ENCODE measurements at regions not wholly inside any gene's neighbourhood (a gene's known extent, or its start where the extent isn't known, plus 50 kb on each side); places are given as distances from the start of the nearest gene placed in this dataset.
"Not testable (repeated sequence)": the region's sequence is repeated elsewhere in the genome, so short reads cannot be mapped to it uniquely, and the experiment has no call there.

DNA sequence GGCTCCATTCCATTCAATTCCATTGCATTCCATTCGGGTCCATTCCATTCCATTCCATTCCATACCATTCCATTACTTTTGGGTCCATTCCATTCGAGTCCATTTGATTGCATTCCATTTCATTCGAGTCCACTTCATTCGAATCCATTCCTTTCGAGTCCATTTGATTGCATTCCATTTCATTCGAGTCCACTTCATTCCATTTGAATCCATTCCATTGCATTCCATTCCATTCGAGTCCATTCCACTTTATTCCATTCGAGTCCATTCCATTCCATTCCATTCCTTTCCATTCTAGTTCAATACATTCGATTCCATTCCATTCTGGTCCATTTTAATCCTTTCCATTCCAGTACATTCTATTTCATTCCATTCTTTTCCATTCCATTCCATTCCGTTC is 334.0 kb downstream of the ZNF33B start:
- no peak for DNase-seq (ENCODE audit: extremely low spot score)
- TF ChIP-seq ARNT (IDR thresholded peaks at IDR 0.05) (no peak), ZNF384 (IDR thresholded peaks at IDR 0.05) (no peak), ELF4 (IDR thresholded peaks at IDR 0.05) (no peak), TARDBP (IDR thresholded peaks at IDR 0.05) (no peak), FOXK2 (IDR thresholded peaks at IDR 0.05) (no peak), NFRKB (IDR thresholded peaks at IDR 0.05) (no peak), HDGF (IDR thresholded peaks at IDR 0.05; ENCODE audit: borderline replicate concordance) (no peak), L3MBTL2 (conservative IDR thresholded peaks at IDR 0.05) (no peak), CTBP1 (IDR thresholded peaks at IDR 0.05; ENCODE audit: borderline replicate concordance) (no peak)
- TF ChIP-seq, protein P1, sequence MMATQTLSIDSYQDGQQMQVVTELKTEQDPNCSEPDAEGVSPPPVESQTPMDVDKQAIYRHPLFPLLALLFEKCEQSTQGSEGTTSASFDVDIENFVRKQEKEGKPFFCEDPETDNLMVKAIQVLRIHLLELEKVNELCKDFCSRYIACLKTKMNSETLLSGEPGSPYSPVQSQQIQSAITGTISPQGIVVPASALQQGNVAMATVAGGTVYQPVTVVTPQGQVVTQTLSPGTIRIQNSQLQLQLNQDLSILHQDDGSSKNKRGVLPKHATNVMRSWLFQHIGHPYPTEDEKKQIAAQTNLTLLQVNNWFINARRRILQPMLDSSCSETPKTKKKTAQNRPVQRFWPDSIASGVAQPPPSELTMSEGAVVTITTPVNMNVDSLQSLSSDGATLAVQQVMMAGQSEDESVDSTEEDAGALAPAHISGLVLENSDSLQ (IDR thresholded peaks at IDR 0.05) = no peak
- POLR2A ChIA-PET = no interaction called here
- CTCF ChIA-PET = no interaction called here

DNA sequence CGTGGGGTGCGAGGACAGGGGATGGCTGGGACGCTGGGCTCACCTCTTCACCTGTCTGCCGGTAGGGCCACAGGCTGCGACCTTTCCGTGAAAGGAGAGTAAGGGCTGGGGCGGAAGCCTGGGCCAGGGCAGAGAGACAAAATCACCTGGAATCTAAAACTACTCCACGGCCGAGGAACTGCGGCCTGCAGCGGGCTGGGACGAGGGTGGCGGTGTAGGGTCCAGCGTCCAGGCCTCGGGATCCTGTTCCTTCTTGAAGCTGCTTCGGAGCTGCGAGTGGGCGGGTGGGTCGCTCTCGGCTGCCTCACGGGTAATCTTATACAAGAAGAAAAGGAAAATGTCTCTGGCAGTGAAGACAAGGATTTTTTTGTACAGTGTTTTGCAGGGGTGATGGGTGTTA is 356.5 kb downstream of the ZNF33B start:
- POLR2A ChIA-PET; CTCF ChIA-PET; DNase-seq (ENCODE audit: extremely low spot score): not testable (repeated sequence)

DNA sequence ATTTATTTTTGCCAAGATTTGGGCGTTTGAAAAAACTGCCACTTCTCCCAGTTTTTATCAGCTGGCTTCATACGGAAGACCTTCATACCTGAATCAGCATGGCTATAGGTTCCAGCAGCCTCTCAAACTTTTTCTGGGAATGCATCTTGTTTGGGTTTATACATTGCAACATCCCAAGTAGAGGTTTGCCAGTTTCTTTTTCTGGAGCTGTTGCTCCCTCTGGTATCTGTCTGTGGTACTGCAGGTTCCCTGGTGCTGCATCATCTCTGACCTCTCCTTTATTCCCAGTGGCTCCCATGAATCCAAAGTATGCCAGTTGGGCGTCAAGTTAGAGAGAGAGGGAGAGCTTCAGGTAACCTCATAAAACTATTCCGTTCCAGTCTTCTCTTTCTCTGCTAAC is 368.6 kb downstream of the ZNF33B start:
- CTCF ChIA-PET; DNase-seq (ENCODE audit: extremely low spot score); POLR2A ChIA-PET: not testable (repeated sequence)

DNA sequence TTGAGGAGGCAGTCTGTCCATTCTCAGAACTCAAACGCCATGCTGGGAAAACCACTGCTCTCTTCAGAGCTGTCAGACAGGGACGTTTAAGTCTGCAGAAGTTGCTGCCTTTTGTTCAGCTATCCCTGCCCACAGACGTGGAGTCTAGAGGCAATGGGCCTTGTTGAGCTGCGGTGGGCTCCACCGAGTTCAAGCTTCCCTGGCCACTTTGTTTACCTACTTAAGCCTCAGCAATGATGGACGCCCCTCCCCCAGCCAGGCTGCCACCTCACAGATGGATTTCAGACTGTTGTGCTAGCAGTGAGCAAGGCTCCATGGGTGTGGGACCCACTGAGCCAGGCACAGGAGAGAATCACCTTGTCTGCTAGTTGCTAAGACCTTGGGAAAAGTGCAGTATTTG is 375.1 kb downstream of the ZNF33B start:
- POLR2A ChIA-PET; CTCF ChIA-PET; DNase-seq (ENCODE audit: extremely low spot score): not testable (repeated sequence)

DNA sequence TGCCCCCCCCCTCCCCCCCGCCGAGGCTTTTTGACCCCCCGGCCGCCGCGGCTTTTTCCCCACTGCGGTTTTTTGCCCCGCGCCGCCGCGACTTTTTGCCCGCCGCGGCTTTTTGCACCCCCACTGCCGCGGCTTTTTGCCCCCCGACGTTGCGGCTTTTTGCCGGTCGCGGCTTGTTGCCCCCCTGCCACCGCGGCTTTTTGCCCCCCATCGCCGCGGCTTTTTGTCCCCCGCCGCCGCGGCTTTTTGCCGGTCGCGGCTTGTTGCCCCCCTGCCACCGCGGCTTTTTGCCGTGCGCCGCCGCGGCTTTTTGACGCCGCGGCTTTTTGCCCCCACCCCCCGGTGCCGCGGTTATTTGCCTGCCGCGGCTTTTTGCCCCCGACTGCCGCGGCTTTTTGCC is 395.4 kb downstream of the ZNF33B start:
- DNase-seq (ENCODE audit: extremely low spot score); CTCF ChIA-PET; POLR2A ChIA-PET: not testable (repeated sequence)

DNA sequence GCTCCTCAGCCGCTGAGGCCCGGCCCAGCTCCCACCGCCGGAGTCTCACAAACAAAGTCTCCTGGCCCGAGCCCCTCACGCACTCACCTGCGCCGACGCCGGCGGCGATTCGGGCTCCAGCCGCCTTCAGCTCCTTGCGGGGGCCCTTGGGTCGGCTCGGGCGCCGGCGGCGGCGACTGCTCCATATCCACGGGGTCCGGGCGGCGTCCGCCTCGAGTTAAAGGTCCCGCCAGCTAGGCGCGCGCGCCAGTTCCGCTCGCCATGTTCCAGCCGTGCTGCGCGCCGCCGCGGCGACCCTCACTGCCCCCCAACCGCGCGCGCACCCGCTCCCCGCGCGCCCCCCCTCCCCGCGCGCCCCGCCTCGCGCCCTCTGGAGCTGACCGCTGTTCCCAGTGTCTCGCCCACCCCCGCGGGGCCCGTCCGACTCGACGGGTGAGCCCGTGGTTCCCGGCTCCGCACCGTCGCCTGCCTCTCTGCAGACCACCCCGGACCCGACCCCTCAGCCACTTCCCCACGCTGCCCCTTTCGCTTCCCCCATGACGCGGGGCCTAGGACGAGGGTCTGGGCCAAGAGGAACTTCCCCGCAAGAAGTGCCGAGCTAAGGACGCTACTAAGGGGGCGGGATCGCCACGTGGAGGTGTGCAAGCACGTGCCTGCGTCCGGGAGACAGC is 396.1 kb downstream of the ZNF33B start:
- TF ChIP-seq ARNT (IDR thresholded peaks at IDR 0.05) = no peak
- TF ChIP-seq FOXK2 (IDR thresholded peaks at IDR 0.05) = no peak
- TF ChIP-seq SP1 (IDR thresholded peaks at IDR 0.05) = no peak
- no peak for TF ChIP-seq NFRKB (IDR thresholded peaks at IDR 0.05)
- TF ChIP-seq FOXM1 (IDR thresholded peaks at IDR 0.05; ENCODE audit: borderline replicate concordance) = no peak
- TF ChIP-seq, protein P1 (IDR thresholded peaks at IDR 0.05) = no peak
- no peak for TF ChIP-seq SUZ12 (IDR thresholded peaks at IDR 0.05)
- TF ChIP-seq CTBP1 (IDR thresholded peaks at IDR 0.05; ENCODE audit: borderline replicate concordance) = no peak
- TF ChIP-seq BHLHE40 (IDR thresholded peaks at IDR 0.05; ENCODE audit: borderline replicate concordance) = no peak
- TF ChIP-seq L3MBTL2 (conservative IDR thresholded peaks at IDR 0.05) = no peak
- TF ChIP-seq ELF4 (IDR thresholded peaks at IDR 0.05) = no peak
- no peak for TF ChIP-seq LEF1 (IDR thresholded peaks at IDR 0.05; ENCODE audit: borderline replicate concordance)
- no peak for TF ChIP-seq TARDBP (IDR thresholded peaks at IDR 0.05)
- DNase-seq (ENCODE audit: extremely low spot score) = no peak
- CTCF ChIA-PET = no interaction called here
- POLR2A ChIA-PET = no interaction called here

DNA sequence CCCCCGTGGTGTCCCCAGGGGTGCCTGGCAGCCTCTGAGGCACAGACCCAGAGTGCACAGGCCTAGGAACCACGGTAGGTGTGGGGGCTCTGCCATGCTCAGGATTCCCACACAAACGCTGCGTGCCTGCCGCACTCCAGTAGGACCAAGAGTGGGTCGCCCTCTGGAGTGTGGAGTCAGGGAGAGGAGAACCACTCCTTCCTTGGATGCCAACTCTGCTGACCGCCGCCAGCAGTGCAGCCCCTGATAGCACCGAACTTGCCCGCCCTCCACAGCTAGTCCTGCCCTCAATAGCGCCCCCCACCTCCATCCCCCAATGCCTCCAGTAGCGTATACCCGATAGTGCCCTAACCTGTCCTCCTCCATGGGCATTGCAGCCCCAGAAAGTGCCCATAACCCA is 402.0 kb downstream of the ZNF33B start:
- POLR2A ChIA-PET; DNase-seq (ENCODE audit: extremely low spot score); CTCF ChIA-PET: not testable (repeated sequence)

DNA sequence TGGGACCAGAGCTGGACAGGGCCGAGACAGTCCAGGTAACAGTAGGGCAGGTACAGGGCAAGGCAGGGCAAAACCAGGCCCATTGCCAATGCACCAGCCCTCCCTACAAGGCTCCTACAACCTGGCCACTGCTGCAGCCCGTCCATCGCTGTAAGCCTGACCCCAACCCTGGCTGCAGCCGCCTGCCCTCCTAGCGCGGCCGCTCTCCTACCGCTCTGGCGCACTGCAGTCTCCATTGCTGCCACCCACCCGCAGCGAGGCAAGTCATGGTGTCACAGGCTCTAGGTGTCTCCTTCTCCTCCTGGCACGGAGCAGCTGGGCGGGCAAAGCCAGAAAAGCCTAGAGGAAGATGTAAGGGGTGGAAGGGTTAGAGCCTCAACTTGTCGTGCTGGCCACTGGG is 402.6 kb downstream of the ZNF33B start:
- DNase-seq (ENCODE audit: extremely low spot score); POLR2A ChIA-PET; CTCF ChIA-PET: not testable (repeated sequence)

DNA sequence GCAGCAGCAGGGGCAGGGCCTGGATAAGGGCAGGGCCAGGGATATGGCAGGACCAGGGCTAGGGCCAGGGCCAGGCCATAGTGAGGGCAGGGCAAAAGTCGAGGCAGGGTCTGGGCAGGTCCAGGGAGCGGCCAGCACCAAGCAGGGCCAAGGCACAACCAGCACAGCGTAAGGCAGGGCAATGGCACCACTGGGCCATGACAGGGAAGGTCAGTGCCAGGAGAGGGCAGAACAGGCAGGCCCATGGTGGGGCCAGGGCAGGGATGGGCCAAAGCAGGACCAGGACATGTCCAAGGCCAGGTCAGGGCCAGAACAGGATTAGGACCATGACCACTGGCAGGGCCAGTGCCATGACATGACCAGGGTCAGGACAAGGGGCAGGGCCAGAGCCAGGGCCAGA is 403.1 kb downstream of the ZNF33B start:
- CTCF ChIA-PET, POLR2A ChIA-PET: not testable (repeated sequence)

DNA sequence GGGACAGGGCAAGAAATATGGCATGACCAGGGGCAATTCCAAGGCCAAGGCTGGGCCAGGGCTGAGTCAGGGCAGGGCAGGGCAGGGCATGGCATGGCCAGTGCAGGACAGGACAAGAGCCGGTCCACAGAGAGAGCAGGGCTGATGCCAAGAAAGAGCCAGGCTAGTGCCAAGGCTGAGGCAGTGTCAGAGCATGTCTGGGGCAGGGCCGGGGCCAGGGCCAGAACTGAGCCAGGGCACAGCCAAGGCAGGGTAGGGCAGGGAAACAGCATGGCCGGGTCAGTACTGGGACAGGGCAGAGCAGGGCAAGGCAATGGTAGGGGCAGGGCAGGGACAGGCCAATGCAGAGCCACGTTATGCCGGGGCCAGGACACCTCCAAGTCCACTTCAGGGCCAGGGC is 403.9 kb downstream of the ZNF33B start:
- CTCF ChIA-PET; POLR2A ChIA-PET; DNase-seq (ENCODE audit: extremely low spot score): not testable (repeated sequence)

More for the DNA sequence above, 403.1 kb downstream of the ZNF33B start:
- not testable (repeated sequence) for DNase-seq (ENCODE audit: extremely low spot score)

DNA sequence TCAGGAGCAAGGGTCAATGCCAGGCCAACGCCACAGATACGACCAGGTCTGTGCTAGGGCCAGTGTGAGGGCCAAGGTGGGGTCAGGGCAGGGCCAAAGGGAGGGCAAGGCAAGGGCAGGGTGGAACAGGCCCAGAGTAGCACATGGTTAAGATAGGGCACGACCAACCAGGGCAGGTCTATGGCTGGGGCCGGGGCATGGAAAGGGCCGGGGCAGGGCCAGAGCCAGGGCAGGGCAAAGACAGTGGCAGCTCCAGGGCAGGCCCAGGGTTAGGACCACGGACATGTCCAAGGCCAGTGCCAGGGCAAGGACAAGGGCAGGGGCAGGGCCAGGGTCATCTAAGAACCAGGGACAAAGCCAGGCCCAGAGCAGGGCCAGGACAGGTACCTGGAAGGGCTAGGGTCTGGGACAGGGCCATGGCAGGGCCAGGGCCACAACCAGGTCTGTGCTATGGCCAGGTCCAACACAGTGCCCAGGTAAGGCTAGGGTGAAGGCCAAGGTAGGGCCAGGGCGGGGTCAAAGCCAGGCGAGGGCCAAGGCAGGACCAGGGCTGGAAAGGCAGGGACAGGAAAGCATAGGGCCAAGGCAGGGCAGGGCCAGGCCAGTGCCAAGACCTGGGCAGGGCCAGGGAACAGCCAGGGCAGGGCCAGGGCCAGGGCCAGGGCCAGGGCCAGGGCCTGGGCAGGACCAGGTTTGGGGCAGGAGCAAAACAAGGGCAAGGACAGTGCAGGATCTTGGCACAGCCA is 404.7 kb downstream of the ZNF33B start:
- CTCF ChIA-PET; POLR2A ChIA-PET; DNase-seq (ENCODE audit: extremely low spot score): not testable (repeated sequence)

DNA sequence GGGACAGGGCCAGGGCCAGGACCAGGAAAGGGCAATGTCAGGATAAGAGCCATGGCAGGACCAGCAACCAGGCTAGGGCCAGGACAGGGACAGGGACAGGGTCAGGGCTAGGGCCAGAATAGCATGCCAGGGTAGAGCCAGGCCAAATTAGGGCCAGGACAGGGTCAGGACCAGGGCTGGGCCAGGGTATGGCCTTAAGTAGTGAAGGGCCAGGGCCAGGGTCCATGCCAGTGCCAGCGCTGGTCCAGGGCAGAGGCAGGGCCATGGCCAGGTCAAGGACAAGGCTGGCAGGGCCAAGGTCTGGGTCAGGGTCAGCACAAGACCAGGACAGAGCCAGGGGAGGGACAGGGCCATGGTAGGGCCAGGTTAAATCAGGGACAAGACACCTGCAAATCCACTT is 405.4 kb downstream of the ZNF33B start:
- DNase-seq (ENCODE audit: extremely low spot score); POLR2A ChIA-PET; CTCF ChIA-PET: not testable (repeated sequence)

DNA sequence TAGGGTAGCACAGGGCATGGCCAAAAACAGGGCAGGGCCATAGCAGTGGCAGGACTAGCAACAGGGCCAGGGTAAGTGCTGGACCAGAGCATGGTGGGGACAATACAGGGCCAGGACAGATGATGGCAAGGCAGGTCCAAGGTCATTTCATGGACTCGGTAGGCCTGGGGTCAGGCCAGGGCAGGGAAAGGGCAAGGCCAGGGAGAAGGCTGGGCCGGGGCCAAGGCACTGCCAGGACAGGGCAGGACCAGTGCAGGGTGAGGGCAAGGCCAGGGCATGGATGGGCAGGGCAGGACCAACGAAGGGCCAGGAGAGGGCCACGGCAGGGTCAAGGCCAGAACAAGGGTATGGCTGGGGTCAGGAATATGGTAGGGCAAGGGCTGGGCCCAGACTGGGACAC is 407.6 kb downstream of the ZNF33B start:
- DNase-seq (ENCODE audit: extremely low spot score); POLR2A ChIA-PET; CTCF ChIA-PET: not testable (repeated sequence)

DNA sequence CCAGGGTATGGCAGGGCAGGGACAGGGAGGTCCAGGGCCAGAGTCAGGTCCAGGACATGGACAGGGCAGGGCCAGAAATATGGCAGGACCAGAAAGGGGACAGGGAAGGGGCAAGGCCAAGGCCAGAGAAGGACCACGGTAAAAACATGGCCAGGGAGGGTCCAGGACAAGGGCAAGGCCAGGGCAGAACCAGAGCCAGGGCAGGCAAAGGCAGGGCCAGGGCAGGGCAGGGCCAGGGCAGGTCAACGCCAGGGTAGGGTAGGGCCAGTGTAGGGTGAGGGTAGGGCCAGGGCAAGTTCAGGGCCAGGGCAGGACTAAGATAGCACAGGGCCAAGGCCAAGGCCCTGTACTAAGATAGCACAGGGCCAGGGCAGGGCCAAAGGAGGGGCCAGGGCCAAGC is 408.3 kb downstream of the ZNF33B start:
- POLR2A ChIA-PET = not testable (repeated sequence)

More for the DNA sequence above, 408.3 kb downstream of the ZNF33B start:
- DNase-seq (ENCODE audit: extremely low spot score); CTCF ChIA-PET: not testable (repeated sequence)
